Mesenchymal stem cell (in vitro differentiated cells and primary cell): ENCODE measurements at regions not wholly inside any gene's neighbourhood (a gene's known extent, or its start where the extent isn't known, plus 50 kb on each side); places are given as distances from the start of the nearest gene placed in this dataset.

ENCODE experiments used
- DNase-seq: peaks from one replicate; pipeline ENCODE4 v3.0.0-alpha.2; 2013
- H2AFZ ChIP-seq: one replicate; pipeline ENCODE4 v1.6.1; 2013; ENCODE audit warnings: low read depth, mild to moderate bottlenecking, control low read depth, inconsistent platforms, low read length, moderate library complexity
- H2AK5ac ChIP-seq: 2 replicates; pipeline ENCODE4 v1.6.1; 2013; ENCODE audit warnings: low read length, moderate library complexity, mild to moderate bottlenecking, inconsistent platforms; ENCODE audit not compliant: severe bottlenecking
- H2BK120ac ChIP-seq: one replicate; pipeline ENCODE4 v1.6.1; 2013; ENCODE audit warnings: low read depth, mild to moderate bottlenecking, inconsistent platforms, low read length, moderate library complexity
- H2BK12ac ChIP-seq, 2 experiments: one replicate each; pipeline ENCODE4 v1.6.1; 2013; ENCODE audit warnings: inconsistent platforms in 2 of 2, low read length in 2 of 2, mild to moderate bottlenecking in 2 of 2, moderate library complexity in 2 of 2, control low read depth in 1 of 2
- H2BK15ac ChIP-seq: one replicate; pipeline ENCODE4 v1.6.1; 2013; ENCODE audit warnings: mild to moderate bottlenecking, low read depth, inconsistent platforms; ENCODE audit not compliant: poor library complexity, severe bottlenecking
- H2BK5ac ChIP-seq: 2 replicates; pipeline ENCODE4 v1.6.1; 2013; ENCODE audit warnings: low read depth, mild to moderate bottlenecking, low read length, control low read depth, inconsistent platforms; ENCODE audit not compliant: poor library complexity, severe bottlenecking
- H3K14ac ChIP-seq, 2 experiments: one replicate each; pipeline ENCODE4 v1.6.1; 2013; ENCODE audit warnings: inconsistent platforms in 2 of 2, low read length in 2 of 2, control low read depth in 1 of 2, mild to moderate bottlenecking in 1 of 2, moderate library complexity in 1 of 2
- H3K18ac ChIP-seq, 2 experiments: one replicate each; pipeline ENCODE4 v1.6.1; 2013; ENCODE audit warnings: inconsistent platforms in 2 of 2, low read length in 2 of 2, control low read depth in 1 of 2, low read depth in 1 of 2, mild to moderate bottlenecking in 1 of 2
- H3K23ac ChIP-seq, 2 experiments: one replicate each; pipeline ENCODE4 v1.6.1; 2013; ENCODE audit warnings: inconsistent platforms in 2 of 2, low read length in 2 of 2, mild to moderate bottlenecking in 2 of 2, moderate library complexity in 2 of 2, control low read depth in 1 of 2
- H3K27ac ChIP-seq: 2 replicates; pipeline ENCODE4 v1.5.1; 2013; ENCODE audit warnings: mild to moderate bottlenecking, moderate library complexity, low read length, control low read depth, inconsistent platforms; ENCODE audit not compliant: poor library complexity, severe bottlenecking
- H3K27me3 ChIP-seq, 2 experiments: 2 replicates each; pipeline versions ENCODE4 v1.6.1 to v1.7.0; 2013; ENCODE audit warnings: low read length in 2 of 2, mild to moderate bottlenecking in 2 of 2, moderate library complexity in 2 of 2, control low read depth in 1 of 2, inconsistent platforms in 1 of 2; ENCODE audit not compliant: control insufficient read depth in 1 of 2, insufficient read depth in 1 of 2
- H3K36me3 ChIP-seq, 2 experiments: 2 replicates each; pipeline versions ENCODE4 v1.6.1 to v1.7.0; 2013; ENCODE audit warnings: low read length in 2 of 2, control low read depth in 1 of 2, inconsistent platforms in 1 of 2, low read depth in 1 of 2, mild to moderate bottlenecking in 1 of 2; ENCODE audit not compliant: insufficient read depth in 2 of 2, control insufficient read depth in 1 of 2
- H3K4ac ChIP-seq, 2 experiments: one replicate each; pipeline ENCODE4 v1.6.1; 2013; ENCODE audit warnings: inconsistent platforms in 2 of 2, low read length in 2 of 2, mild to moderate bottlenecking in 2 of 2, moderate library complexity in 2 of 2, control low read depth in 1 of 2, low read depth in 1 of 2
- H3K4me1 ChIP-seq: 2 replicates; pipeline ENCODE4 v1.6.1; 2013; ENCODE audit warnings: low read depth, low read length, control low read depth; ENCODE audit not compliant: control insufficient read depth, insufficient read depth
- H3K4me2 ChIP-seq: 2 replicates; pipeline ENCODE4 v1.6.1; 2013; ENCODE audit warnings: low read length, mild to moderate bottlenecking, inconsistent platforms; ENCODE audit not compliant: poor library complexity, severe bottlenecking
- H3K4me3 ChIP-seq, 2 experiments: 2 replicates each; pipeline versions ENCODE4 v1.5.1 to v1.7.0; 2013; ENCODE audit warnings: low read length in 2 of 2, mild to moderate bottlenecking in 2 of 2, control low read depth in 1 of 2, low read depth in 1 of 2; ENCODE audit not compliant: insufficient read depth in 1 of 2
- H3K79me1 ChIP-seq: replicated peaks from 2 replicates; pipeline ENCODE4 v1.6.1; 2013; ENCODE audit warnings: mild to moderate bottlenecking, control low read depth, low read length, inconsistent platforms; ENCODE audit not compliant: poor library complexity, severe bottlenecking
- H3K9ac ChIP-seq: 2 replicates; pipeline ENCODE4 v1.7.0; 2013; ENCODE audit warnings: mild to moderate bottlenecking, low read length, moderate library complexity
- H3K9me3 ChIP-seq: 2 replicates; pipeline ENCODE4 v1.7.0; 2013; ENCODE audit warnings: mild to moderate bottlenecking, low read length; ENCODE audit not compliant: control insufficient read depth
- H4K8ac ChIP-seq: one replicate; pipeline ENCODE4 v1.6.1; 2013; ENCODE audit warnings: inconsistent platforms, mild to moderate bottlenecking, low read length, moderate library complexity
- H4K91ac ChIP-seq: one replicate; pipeline ENCODE4 v1.6.1; 2013; ENCODE audit warnings: mild to moderate bottlenecking, low read length, inconsistent platforms
- WGBS: methylation state at CpG from one replicate; pipeline ENCODE4 v1.1.7; 2013; ENCODE audit warnings: mixed read lengths; 5-methylcytosine and 5-hydroxymethylcytosine counted together

GRCh38 chr1:185559684-185560331 lies 174.4 kb upstream of the HMCN1 start:
- Histone ChIP-seq H3K4me2 (no peak overlapping the region), H2BK120ac (no peak overlapping the region), H2AFZ (no peak overlapping the region), H3K27me3 (no peaks in the 10 kb centered on the region), H4K91ac (no peak overlapping the region), H3K4me3 (no peak overlapping the region), H3K9ac (no peak overlapping the region), H2AK5ac (peak overlapping the region; percentile 84), H3K14ac (no peak overlapping the region), H3K9me3 (no peaks in the 10 kb centered on the region), H3K79me1 (no peaks in the 10 kb centered on the region), H3K23ac (no peak overlapping the region), H3K27ac (peak overlapping the region; percentile 43), H2BK15ac (no peak overlapping the region), H3K36me3 (no peaks in the 10 kb centered on the region), H2BK12ac (no peak overlapping the region), H2BK5ac (no peak overlapping the region), H3K4ac (no peak overlapping the region), H3K18ac (peak overlapping the region in 1 of 2 experiments; percentile 24), H3K4me1 (peaks cover 4% of the 10 kb centered on the region), H4K8ac (peak overlapping the region; percentile 7)
- DNase-seq: peak; percentile 61
- 93% methylated on average over 3 of the region's 3 CpGs for WGBS

DNA sequence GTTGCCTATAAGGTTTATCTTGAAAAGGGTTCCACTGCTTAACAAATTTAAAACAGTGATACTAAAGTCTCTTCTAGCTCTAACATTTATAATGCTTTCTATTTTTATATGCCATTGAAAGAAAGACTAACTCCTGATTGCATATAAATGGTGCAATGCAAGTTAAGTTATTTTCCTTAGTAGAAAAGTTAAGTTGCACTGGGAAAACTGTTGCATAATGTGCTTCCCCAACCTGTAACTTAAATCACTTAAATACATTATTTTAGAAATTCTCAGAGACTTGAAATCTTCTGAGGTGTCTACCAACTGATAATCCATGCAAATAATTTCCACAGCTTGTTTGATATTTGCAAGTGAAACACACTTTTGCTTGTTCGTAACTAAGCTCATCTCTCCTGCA lies 175.0 kb upstream of the HMCN1 start:
- no peak overlapping the region for H3K4me2 ChIP-seq
- no peak overlapping the region for H3K9ac ChIP-seq
- no peak overlapping the region for H3K4ac ChIP-seq
- H3K14ac ChIP-seq: no peak overlapping the region
- peak overlapping the region; percentile 43 for H3K27ac ChIP-seq
- H3K23ac ChIP-seq: no peak overlapping the region
- H4K8ac ChIP-seq: no peak overlapping the region
- DNase-seq: no peak
- H2BK5ac ChIP-seq: no peak overlapping the region
- H3K9me3 ChIP-seq: no peaks in the 10 kb centered on the region
- H3K79me1 ChIP-seq: no peaks in the 10 kb centered on the region
- H2BK120ac ChIP-seq: no peak overlapping the region
- H4K91ac ChIP-seq: no peak overlapping the region
- no CpG with 5 or more reads among the region's 1 CpG for WGBS
- no peak overlapping the region for H3K18ac ChIP-seq
- no peaks in the 10 kb centered on the region for H3K27me3 ChIP-seq
- H3K4me3 ChIP-seq: no peak overlapping the region
- H3K4me1 ChIP-seq: peaks cover 4% of the 10 kb centered on the region
- H2AFZ ChIP-seq: no peak overlapping the region
- no peaks in the 10 kb centered on the region for H3K36me3 ChIP-seq
- no peak overlapping the region for H2BK12ac ChIP-seq
- H2BK15ac ChIP-seq: no peak overlapping the region
- no peak overlapping the region for H2AK5ac ChIP-seq

DNA sequence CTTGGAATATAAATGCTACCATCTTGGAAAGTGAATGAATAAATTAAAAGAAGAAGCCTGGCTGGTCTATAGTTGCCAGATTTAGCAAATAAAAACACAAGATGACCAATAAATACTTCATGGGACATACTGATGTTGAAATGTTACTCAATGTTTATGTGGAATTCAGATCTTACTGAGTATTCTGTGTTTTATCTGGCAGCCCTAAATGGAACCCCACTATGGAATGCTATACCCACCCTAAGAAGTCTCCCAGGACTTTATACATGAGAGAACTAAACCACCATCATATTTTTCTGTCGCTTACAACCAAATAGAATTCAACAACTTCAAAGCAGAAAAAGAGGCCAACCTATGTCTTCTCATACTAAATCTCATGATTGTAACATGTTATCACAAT lies 177.6 kb upstream of the HMCN1 start:
- Histone ChIP-seq H2BK120ac (no peak overlapping the region), H3K23ac (no peak overlapping the region), H3K9me3 (no peaks in the 10 kb centered on the region), H3K18ac (no peak overlapping the region), H3K27me3 (no peaks in the 10 kb centered on the region), H2BK5ac (no peak overlapping the region), H2AK5ac (no peak overlapping the region), H2BK15ac (no peak overlapping the region), H3K4me1 (peaks cover 4% of the 10 kb centered on the region), H4K91ac (no peak overlapping the region), H3K4ac (no peak overlapping the region), H3K27ac (no peak overlapping the region), H3K14ac (no peak overlapping the region), H3K79me1 (no peaks in the 10 kb centered on the region), H4K8ac (no peak overlapping the region), H3K4me3 (no peak overlapping the region), H2BK12ac (no peak overlapping the region), H2AFZ (no peak overlapping the region), H3K36me3 (no peaks in the 10 kb centered on the region), H3K9ac (no peak overlapping the region), H3K4me2 (no peak overlapping the region)
- no peak for DNase-seq
- 69% methylated on average over 1 of the region's 1 CpG for WGBS

GRCh38 chr1:185555743-185556142 lies 178.4 kb upstream of the HMCN1 start:
- no peak overlapping the region for H3K27ac ChIP-seq
- H2AFZ ChIP-seq: no peak overlapping the region
- H2BK120ac ChIP-seq: no peak overlapping the region
- H3K9me3 ChIP-seq: no peaks in the 10 kb centered on the region
- no peak overlapping the region for H2BK15ac ChIP-seq
- no peaks in the 10 kb centered on the region for H3K27me3 ChIP-seq
- H2BK5ac ChIP-seq: no peak overlapping the region
- H2AK5ac ChIP-seq: peak overlapping the region; percentile 94
- no peak overlapping the region for H3K4me3 ChIP-seq
- H3K14ac ChIP-seq: no peak overlapping the region
- no peak overlapping the region for H3K9ac ChIP-seq
- no peak overlapping the region for H3K18ac ChIP-seq
- peaks cover 3% of the 10 kb centered on the region for H3K4me1 ChIP-seq
- no peak overlapping the region for H4K91ac ChIP-seq
- no peak overlapping the region for H3K4ac ChIP-seq
- H2BK12ac ChIP-seq: no peak overlapping the region
- no peaks in the 10 kb centered on the region for H3K36me3 ChIP-seq
- no peak overlapping the region for H3K4me2 ChIP-seq
- no peak overlapping the region for H4K8ac ChIP-seq
- H3K79me1 ChIP-seq: no peaks in the 10 kb centered on the region
- H3K23ac ChIP-seq: no peak overlapping the region
- no peak for DNase-seq
